ENCODE measurements at regions not wholly inside any gene's neighbourhood (a gene's known extent, or its start where the extent isn't known, plus 50 kb on each side); places are given as distances from the start of the nearest gene placed in this dataset.
A peak's percentile ranks its signal among the peaks of the same experiment; 100 is the strongest.
"Not testable (repeated sequence)": the region's sequence is repeated elsewhere in the genome, so short reads cannot be mapped to it uniquely, and the experiment has no call there.

- DNase-seq, result no peak
Measured at GRCh38 chr5:120092649-120093048, 371.5 kb upstream of the PRR16 start.

DNA sequence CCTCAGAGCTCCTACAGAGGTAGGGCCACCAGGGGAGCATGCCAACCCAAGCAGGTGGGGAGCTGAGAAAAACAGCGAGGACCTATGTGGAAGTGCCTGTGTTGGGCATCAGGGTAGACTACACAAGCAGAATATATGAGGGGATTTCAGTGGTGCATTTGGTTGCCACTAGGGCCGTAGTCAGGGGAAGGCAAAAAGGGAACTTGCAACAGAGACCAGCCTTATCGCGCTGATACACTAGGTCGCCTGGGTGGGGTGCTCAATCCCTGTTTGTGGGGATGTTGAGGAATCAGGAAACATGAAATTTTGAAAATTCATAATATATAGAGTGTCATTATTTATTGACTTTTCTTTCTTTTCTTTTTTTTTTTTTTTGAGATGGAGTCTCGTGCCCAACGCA, 370.9 kb upstream of the PRR16 start:
- no peak for DNase-seq

DNA sequence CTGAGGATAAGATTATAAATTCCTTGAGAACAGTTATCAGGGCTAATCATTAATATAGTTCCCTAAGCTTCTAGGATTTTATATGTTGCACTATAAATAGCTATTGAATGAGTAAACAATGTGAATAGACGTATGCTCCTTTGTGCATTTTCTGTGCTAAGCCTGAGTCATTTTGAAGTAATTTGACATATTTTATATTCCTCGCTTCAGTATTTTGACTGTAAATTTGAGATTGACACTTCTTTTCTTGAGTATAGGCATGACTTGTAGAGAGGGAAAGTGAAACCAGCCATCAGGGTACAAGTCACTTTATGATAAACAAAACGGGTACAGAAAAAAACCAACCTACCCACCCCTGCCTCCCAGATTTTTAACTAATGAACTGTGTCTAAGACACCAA, 367.7 kb upstream of the PRR16 start:
- no peak for DNase-seq

DNA sequence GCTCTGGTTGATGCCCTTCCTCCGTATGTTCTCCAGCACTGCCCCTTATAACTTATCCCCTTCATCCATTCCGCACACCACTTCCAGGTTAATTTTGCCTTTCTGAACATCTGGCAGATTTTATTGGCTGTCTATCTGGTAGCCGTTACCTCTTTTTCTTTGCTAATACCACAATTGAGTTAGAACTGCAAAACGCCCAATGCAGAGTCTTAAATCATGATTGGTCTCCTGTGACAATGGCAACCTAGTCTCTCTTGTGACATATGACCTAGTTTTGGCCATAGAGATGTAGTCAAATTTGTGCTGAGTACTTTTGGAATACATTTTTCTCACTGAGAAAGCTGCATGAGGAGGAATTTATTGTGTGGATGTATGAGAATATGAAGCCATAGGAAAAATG, 365.7 kb upstream of the PRR16 start:
- peak; percentile 8 for DNase-seq

DNA sequence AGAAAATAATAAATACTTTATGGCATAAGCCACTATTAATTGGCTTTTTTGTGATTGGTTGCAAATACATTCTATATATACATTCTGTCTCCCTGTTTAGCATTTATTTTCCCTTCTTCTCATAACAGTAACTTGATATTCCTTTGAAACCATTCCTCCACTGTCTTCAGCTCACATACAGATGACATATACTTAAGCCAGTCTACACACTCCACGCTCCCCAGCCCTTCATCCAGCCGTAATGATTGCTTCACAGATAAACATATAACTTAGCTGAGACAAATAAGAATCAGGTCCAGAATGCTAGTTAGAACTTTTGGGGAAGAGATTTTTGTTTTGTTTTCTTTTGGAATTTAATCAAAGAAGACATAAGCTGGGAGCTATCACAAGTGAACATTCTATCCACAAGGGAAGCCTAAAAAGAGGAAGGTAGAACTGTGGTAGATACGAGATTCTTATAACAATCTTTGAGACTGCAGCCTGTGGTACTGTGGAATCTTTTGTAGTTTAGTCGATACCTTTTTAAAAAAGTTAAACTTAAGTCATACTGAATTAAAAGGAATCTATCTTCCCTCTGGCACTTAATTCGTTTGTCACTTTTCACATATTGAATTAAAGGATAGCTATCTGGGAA, 365.1 kb upstream of the PRR16 start:
- DNase-seq, result peak; percentile 19

DNA sequence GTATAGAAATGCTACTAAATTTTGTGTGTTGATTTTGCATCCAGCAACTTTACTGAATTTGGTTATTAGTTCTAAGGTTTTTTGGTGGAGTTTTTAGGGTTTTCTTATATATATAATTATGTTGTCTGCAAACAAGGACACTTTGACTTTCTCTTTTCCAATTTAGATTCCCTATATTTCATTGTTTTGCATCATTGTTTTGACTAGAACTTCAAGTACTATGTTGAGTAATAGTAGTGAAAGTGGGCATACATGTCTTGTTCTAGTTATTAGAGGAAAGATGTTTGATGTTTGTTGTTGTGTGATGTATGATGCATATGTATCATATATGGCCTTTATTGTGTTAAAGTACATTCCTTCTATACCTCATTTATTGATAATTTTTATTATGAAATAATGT, 362.3 kb upstream of the PRR16 start:
- no peak for DNase-seq

DNA sequence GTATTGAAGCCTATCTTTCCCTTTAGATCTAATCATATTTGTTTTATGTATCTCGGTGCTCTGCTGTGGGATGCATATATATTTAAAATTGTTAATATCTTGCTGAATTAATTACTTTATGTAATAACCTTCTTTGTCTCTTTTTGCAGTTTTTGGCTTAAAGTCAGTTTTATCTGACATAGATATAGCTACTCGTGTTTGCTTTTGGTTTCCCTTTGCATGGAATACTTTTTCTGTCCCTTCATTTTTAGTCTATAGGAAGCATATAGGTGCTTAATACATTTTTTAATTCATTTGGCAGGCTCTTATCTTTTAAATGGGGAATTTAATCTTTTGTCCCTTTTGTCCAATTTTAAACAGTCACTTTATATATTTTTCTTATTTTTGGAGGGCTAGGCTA, 360.6 kb upstream of the PRR16 start:
- no peak for DNase-seq

DNA sequence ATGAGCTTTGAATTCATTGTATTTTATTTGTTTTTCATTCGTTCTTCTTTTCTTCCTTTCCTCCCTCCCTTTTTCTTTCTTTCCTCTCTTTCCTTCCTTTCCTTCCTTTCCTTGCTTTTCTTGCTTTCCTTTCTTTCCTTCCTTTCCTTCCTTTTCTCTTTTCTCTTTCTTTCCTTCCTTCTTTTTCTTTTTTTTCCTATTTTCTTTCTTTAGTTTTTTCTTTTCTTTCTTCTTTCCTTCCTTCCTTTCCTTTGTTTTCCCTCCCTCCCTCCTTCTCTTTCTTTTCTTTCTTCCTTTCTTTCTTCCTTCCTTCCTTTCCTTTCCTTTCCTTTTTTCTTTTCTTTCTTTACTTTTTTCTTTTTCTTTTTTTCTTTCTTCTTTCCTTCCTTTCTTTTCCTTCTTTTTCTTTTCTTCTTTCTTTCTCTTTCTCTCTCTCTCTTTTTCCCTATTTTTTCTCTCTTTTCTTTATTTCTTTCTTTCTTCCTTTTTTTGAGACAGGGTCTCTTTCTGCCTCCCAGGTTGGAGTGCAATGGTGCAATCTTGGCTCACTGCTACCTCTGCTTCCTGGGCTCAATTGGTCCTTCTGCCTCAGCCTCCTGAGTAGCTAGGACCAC, 357.1 kb upstream of the PRR16 start:
- DNase-seq, result no peak

DNA sequence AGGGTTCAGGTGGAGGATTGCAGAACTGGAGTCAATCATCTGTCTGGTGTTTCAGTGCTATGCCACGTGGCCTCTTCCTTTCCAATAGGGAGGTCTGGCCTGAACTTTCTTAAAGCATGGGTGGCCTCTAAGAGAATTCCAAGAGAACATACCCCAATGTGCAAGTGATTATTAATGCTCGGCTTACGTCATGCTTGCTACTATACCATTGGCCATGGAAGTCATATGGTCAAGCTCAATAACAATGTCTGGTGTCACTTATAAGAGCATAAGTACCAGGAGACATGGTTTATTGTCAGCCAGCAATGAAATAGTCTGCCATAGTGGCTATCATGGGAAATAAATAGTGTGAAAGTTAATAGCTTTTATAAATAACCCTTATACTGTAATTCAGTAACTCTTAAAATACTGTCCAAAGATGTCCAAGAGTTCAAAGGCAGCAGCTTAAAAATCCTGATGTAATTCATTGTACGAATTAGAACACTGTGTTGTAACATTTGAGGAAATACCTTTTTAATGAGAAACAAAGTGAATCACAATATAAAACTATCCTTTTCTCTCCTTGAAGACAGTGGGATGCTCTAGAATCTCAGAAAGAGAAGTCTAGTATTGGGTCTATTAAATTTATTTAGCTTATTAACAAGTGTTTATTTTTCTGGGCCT, 355.4 kb upstream of the PRR16 start:
- DNase-seq, result no peak

GRCh38 chr5:120122703-120123102, 341.4 kb upstream of the PRR16 start:
- DNase-seq, result no peak

DNA sequence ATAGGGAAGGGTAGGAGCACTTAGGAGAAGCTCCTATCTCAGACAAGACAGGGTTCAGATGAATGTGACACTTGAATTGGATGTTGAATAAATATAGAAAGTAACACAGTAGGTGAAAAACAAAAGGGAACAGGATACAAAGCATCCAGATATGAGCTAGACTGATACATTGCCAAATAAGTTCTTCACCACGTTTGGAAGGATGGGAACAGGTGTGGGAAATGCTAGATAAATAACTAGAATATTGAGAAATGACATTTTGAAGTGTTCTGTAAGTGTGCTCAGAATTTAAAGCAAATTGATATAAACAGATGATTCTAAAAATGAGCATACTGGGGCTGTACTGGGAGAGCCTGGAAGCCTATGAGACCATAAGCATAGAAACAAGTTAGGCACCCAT, 340.1 kb upstream of the PRR16 start:
- DNase-seq, result no peak

DNA sequence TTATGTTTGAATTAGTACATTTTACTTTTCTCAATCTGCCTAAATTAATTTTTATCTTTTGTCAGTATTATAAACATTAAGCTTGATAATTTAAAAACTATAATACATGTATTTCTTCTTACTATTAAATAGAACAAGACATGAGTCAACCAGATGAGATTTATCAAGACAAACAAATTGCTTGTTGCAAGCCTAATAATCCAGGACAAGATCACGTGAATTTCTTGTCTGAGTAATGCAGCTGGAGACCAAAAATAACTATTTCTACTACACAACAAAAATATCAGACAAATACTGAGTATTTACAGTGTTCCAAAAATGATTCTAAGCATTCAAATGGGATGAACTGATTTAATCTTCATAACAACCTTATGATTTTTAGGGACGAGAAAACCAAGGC, 339.1 kb upstream of the PRR16 start:
- no peak for DNase-seq

DNA sequence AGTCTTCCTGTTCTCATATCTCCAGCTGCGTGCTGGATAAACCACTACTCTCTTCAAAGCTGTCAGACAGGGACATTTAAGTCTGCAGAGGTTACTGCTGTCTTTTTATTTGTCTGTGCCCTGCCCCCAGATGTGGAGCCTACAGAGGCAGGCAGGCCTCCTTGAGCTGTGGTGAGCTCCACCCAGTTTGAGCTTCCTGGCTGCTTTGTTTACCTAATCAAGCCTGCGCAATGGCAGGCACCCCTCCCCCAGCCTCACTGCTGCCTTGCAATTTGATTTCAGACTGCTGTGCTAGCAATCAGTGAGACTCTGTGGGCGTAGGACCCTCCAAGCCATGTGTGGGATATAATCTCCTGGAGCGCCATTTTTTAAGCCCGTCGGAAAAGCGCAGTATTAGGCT, 331.8 kb upstream of the PRR16 start:
- not testable (repeated sequence) for DNase-seq

DNA sequence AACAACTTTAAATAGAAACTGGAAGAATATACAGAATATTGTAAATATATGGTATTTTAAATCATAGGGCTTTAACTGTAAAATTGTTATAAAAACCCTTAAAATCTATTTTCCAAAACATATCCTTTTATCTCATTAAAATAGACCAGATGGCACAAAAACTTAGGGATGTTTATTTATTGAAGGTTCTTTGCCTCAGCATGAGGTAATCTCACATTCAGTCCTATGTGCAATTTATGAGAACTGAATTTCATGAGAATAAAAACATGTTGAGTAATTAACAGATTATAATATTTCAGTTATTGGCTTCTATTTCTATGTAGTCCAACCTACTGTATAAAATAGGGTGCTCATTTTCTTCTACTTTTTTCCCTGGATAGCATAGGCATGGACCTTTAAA, 329.2 kb upstream of the PRR16 start:
- DNase-seq, result no peak

DNA sequence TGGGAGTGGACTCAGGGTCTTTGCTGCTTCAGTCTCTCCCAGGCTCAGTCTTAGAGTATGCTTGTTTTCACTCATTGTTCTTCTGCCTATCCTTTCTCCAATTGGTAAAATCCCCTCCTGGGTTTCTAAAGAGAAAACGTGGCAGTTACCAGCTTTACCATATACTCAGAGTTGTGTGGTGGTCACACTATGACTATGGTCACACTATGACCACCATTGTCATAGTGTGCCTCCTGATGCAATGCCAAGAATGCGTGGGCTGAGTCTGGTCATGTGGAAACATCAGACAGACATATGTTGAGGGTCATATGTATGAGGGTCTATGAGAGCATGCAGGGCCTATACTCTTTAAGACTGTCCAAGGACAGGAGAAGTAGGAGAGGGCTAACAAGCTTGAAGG, 326.5 kb upstream of the PRR16 start:
- no peak for DNase-seq

DNA sequence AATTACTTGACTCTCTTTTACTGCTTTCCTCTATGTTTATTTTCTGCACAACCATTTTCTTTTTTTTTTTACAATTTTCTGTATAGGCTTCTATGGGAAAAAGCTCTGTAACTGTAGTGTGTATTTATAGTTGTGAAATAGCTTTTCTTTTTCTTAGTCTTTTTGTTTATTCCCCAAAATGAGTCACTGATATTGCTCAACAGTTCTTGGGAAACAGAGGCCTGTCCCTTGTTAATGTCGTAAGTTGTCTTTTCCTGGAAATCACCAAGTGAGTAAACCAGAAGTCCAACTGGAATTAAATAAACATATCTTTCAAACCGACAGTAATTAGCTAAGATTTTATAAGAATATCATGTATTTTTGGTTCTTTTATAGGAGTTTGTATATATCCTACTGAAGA, 325.1 kb upstream of the PRR16 start:
- peak; percentile 15 for DNase-seq

GRCh38 chr5:120140501-120140900, 323.6 kb upstream of the PRR16 start:
- DNase-seq, result no peak

- DNase-seq, result no peak
Measured at GRCh38 chr5:120141076-120141475, 323.0 kb upstream of the PRR16 start.

GRCh38 chr5:120146787-120147186, 317.3 kb upstream of the PRR16 start:
- no peak for DNase-seq

DNA sequence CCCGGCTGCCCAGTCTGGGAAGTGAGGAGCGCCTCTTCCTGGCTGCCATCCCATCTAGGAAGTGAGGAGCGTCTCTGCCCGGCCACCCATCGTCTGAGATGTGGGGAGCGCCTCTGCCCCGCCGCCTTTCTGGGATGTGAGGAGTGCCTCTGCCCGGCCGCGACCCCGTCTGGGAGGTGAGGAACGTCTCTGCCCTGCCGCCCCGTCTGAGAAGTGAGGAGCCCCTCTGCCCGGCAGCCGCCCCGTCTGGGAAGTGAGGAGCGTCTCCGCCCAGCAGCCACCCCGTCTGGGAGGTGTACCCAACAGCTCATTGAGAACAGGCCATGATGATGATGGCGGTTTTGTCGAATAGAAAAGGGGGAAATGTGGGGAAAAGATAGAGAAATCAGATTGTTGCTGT, 316.2 kb upstream of the PRR16 start:
- DNase-seq, result not testable (repeated sequence)

GRCh38 chr5:120150770-120151169, 313.3 kb upstream of the PRR16 start:
- no peak for DNase-seq

- no peak for DNase-seq
Measured at GRCh38 chr5:120151181-120151580, 312.9 kb upstream of the PRR16 start.

DNA sequence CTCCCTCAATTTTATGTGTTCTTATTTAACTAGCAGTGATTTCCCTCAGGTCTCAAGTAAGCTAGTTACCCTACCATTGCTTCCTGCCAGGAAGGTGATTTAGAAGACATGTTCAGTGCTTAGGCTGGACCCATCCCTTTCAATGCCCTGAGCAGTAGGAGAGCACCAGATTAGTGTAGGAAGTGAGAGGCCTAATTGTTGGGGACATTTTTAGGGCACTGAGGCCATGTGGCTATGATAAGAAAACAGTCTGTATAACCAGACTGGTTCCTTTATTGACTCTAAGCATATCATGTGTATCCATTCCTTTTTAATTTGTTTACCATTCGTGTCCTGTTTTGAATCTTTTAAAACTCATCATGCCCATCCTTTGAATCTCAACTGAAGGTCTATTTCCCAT, 312.3 kb upstream of the PRR16 start:
- DNase-seq, result no peak

GRCh38 chr5:120152472-120152871, 311.6 kb upstream of the PRR16 start:
- DNase-seq, result no peak

DNA sequence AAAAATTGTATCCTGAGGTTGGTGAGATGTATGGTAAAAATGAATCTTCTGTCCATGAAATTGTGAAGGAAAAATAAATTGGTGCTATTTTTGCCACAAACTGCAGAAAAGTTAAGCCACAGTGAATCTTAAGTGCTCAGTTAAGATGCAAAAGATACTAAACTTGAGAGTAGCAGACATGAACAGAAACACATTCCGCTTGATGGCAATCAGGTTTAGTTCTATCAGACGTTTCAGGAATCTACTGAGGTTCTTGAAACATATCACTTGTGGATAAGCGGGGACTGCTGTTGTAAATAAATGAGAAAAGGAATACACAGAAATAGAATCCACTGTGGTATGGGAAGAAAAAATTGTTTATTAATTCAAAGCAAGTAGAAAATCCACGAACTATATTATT, 311.2 kb upstream of the PRR16 start:
- no peak for DNase-seq

Data from eye (tissue), 1 donor.